ENCODE measurements at regions not wholly inside any gene's neighbourhood (a gene's known extent, or its start where the extent isn't known, plus 50 kb on each side); places are given as distances from the start of the nearest gene placed in this dataset.
A peak's percentile ranks its signal among the peaks of the same experiment; 100 is the strongest.
"Not testable (repeated sequence)": the region's sequence is repeated elsewhere in the genome, so short reads cannot be mapped to it uniquely, and the experiment has no call there.

DNA sequence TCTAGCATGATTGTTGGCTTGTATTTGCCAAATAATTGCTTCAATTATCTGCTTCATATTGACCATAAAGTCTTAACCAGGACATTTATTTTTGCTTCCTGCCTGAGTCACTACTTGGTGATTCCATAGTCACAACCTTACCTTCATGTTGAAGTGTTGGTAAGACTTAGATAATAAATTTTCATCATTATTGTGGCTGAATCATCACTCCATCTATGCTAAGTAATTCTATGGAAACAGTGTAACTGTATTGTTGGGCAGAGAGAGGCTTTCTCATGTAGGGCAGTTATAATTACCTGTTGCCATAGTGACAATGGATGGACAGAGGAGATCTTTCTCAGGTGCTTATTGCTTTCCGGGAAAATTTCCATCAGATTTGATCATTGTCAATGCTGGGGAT lies 330.7 kb upstream of the LRRC3B start:
- no peak for FAIRE-seq

DNA sequence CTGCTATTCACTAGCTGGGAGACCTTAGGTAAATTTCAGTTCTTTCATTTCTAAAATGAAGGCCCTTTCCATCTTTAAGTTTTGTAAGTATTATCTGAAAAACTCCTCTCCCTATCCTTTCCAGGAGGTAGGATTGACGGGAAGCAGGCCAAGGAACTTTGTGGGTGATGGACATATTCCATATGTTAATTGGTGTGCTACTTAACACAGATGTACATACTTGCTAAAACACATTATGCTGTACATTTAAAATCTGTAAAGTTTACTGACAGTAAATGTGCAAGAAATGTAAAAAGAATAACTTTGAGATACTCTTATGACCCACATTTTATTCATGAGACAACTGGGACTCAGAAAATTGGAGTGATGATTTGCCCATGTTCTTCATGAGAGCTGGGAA lies 329.8 kb upstream of the LRRC3B start:
- no peak for FAIRE-seq

DNA sequence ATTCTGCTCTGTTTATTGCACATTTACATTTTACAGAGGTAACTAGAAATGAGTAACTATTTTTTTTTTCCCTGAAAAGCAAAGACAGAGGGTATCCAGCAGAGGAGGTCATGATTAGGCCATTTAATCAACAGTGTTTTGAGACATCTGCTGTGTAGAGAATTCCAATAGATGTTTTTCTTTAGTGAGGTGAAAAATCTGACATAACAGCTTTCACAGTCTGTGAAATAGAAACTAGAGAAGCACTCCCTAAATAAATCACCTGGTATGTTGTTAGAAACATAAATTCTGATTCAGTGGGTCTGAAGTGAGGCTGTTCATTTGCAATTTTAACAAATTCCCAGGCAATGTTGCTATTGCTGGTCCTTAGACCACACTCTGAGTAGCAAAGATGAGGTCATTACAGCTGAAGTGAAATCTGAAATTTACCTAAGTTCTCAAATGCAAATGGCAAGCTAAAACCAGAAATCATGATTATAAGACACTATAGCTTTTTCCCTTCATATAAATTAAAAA lies 329.2 kb upstream of the LRRC3B start:
- FAIRE-seq = peak; percentile 95

DNA sequence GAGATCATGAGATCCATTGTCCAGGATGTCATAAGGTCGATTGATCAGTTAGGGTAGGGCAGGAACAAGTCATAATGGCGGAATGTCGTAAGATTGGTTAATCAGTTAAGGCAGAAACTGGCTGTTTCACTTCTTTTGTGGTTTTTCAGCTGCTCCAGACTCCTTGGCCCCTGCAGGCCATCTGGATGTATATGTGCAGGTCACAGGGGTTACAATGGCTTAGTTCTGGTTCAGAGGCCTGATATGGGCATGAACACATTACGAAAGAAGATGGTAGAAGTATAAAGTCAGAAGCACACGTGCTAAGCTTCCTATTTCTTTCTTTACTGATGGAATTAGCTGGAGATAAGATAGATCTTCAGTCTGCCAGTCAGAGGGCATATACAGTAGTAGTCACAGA lies 315.4 kb upstream of the LRRC3B start:
- no peak for FAIRE-seq

DNA sequence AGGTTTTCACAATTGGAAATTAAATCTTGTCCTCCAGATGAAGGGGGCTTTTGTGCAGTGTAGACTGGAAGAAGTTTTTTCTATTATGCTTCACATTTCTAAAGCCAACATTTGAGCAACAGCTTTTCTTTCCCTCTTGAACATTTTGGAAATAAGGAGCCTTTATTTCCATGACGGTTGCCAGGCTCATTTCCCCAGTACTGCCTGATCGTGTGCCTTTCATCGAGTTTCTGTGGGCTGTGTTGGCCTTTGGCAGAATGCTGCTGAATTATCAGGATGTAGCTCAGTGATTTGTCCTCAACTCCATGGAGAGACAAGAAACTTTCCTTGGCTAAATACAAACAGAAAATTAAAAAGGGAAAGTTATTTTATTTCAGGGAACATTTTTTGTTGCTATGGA lies 314.8 kb upstream of the LRRC3B start:
- FAIRE-seq = no peak

DNA sequence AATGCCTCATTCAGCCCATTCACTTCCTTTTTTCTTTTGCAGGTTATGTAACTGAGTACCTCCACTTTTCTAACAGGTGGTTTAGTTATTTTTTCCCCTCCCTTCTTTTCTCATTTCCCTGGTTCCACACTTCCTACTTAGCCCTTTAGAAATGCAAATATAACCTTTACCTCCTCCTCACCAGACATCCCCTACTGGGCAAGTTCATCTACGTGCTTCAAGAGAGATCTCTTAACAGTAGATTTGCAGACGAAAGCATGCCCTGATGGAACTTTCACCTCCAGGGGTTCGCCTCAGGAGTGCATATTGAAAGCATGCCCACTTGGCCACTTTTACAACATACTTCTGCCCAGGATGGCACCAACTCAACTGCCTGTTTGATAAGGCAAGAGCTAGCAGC lies 314.1 kb upstream of the LRRC3B start:
- FAIRE-seq = no peak

DNA sequence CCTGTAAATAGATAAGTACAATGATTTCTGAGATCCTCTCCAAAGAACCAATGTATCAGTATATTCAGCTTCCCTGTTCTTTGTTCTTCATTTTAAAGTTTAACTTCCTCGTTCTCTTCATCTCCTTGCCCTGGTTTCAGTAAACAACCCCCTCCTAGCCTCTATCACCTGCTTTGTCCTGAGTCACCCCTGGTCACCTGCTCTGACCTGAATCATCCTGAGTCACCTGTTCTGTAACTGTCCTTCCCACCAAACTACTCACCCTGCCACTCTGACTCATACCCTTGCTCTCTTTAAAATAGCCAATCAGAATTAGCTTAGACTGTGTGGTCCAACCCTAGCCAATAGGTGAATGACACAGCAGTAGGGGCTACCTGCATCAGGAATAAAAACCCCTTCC lies 313.0 kb upstream of the LRRC3B start:
- FAIRE-seq = not testable (repeated sequence)

DNA sequence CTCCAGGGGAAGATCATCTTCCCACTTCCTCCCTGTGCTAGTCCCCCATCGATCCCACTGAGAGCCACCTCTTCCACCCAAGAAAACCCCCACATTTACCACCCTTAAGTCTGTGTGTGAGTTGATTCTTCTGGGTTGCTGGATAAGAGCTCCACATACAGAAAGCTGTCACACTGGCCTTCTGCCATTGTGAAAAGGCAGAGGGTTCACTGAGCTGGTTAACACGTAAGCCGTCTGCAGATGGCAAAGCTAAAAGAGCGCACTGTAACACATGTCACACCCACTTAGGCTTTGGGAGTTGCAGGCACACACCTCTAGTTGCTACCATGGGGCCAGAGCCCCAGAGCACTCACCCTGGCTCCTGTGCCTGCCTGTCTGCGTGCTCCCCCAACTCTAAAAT lies 309.8 kb upstream of the LRRC3B start:
- FAIRE-seq = no peak

DNA sequence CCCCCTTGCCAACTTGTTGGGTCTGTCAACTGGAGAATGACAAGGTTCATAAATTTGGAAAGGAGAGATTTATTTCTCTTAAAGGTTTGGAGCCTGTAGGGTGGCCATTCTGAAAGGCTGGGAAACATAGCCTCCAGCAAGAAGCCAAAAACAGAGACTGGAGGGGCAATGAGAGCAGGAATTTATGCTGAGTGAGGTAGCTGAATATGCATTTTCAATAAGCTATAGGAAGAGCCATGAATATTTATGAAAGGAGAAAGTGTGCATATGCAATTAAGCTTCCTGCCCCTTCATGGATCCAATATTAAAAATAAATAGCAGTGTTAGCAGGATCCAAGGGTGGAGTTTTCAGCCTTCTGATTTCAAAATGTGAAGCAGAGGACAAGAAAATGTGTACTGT lies 306.1 kb upstream of the LRRC3B start:
- FAIRE-seq = no peak

DNA sequence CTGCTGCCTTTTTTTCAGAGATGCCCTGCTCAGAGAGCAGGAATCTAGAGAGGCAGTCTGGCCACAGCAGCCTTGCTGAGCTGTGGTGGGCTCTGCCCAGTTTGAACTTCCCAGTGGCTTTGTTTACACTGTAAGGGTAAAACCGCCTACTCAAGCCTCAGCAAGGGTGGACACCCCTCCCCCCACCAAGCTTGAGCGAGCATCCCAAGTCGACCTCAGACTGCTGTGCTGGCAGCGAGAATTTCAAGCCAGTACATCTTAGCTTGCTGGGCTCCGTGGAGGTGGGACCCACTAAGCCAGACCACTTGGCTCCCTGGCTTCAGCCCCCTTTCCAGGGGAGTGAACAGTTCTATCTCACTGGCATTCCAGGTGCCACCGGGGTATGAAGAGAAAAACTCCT lies 298.8 kb upstream of the LRRC3B start:
- FAIRE-seq = not testable (repeated sequence)

DNA sequence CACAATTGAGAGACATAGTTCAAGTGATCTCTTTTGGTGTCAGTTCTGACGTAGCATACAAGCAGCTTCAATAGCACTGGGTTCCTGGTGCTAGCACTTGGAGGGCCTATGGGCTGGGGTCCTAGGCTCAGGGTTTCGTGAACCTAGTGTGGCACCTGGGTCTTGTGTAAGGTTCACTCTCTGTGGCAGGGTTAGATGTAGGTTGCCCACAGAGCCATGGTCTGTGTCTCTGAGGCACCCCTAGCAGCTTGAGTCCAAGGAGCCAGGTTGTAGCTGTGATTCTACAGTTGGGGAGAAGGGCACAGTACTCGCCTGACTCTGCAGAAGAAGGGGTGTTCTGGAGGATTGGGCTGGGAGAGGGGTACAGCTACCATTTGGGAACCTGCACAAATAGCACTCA lies 282.6 kb upstream of the LRRC3B start:
- FAIRE-seq = no peak

DNA sequence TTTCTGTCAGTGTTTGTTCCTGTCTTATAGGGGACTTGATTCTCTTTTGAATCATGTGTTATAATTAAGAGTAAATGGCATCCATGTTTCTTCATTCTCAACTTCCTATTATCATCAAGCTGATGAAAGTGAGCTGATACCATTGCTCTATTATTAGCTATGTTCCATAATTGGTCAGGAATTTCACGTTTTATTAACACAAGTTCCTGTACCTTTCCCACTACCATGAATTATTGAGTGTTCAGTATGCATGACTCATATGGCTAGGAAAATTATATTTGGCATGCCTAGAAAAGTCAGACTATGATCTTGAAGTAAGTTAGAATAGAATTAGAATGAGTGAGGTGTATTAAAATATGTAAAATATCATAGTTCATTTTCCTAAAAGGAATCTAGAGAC lies 278.9 kb upstream of the LRRC3B start:
- no peak for FAIRE-seq

DNA sequence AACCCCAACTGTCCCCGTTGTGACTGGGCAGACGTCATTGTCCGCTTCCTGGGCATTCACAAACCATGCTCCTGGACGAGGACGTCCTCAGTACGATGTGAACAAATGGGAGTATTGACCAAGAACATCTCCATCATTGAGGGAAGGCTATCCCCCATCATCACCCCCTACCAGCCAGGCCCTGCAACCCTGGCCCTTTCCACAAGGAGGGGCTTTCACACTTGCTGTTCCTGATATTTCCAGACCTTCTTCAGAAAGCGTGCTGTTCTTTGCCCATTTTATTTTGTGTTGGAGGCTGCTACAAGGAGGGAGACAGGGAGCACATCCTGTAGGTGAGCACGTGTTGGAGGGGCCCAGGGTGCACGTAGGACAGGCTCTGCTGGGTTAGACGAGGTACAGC lies 277.0 kb upstream of the LRRC3B start:
- no peak for FAIRE-seq

DNA sequence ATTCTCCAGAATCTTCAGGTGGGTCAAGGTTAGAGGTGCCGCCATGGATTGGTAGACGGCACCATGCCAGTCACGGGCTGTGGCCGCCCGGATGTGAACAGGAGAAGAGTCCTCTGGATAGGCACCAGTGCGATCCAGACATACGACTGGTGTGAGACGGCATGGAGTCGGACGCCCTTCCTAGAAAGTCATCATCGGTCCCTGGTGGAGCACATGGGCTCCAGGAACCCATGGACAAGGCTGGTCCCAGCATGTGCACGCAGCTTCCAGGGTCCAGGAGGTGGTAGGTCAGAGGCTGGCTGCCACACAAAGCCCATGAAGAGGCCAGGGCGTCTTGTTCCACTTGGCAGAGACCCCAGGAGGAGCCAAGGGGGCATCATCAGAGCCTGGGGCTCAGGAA lies 276.1 kb upstream of the LRRC3B start:
- FAIRE-seq = no peak

DNA sequence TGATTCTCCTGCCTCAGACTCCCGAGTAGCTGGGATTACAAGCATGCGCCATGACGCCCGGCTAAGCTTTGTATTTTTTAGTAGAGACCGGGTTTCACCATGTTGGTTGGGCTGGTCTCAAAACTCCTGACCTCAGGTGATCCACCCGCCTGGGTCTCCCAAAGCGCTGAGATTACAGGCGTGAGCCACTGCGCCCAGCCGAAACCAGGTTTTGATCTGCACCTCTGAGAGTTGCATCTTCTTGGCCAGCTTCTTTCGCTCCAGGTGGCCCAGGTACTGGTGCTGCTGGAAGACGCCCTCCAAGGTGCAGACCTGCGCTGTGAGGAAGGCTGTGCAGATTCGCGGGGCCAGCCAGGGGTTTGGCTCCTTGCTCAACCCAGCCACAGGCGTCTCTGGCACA lies 275.4 kb upstream of the LRRC3B start:
- FAIRE-seq = no peak

DNA sequence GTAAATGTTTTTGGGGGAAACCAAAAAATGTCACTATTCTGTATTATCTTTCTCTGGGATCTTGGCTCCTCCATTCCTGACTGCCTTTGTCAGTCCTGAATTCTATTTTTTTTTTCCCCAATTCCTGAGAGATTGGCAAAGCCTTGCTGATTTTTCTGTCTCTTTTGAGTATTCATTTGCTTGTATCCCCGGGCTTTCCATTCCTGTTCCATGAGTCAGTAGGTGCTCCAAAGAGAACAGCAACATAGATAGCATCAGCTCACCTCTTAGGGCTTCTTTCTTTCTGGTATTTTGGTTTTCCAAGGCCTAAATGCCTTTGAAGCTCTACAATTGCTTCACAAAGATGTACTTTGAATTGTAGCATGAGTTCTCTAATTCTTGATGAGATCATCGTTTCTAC lies 271.7 kb upstream of the LRRC3B start:
- no peak for FAIRE-seq

DNA sequence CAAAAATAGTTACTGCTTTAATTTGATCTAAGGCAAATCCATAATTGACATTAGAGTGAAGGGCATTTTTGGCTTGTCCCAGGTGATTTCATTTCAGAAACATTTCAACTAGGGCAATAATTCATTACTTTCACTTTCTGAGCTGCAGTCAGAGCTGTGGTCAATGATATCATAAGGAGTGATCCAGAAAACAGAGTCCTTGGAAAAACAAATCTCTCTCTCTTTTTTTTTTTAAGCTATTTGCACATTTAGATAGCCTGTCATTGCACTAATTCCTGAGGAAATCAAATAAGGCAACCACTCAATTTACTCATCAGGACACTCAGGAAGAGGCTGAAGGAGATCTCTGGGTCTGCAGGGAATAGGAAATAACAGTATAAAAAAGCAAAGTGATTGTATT lies 269.5 kb upstream of the LRRC3B start:
- no peak for FAIRE-seq

DNA sequence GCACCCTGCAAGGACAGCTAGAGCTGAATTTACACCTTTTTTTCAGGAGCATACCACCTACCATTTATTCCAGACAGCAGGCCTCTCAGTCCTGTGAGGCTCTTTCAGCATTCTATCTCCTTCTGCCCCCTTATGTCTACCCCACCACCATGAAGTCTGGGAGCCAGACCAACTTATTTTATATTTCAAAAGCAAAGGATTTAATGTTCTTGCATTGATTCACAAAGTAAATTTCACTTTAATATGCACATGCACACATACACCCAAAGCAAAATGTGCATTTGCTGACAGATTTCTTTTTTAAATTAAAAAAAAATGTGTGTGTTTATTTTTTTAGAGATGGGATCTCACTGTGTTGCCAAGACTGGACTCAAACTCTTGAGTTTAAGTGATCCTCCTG lies 264.2 kb upstream of the LRRC3B start:
- FAIRE-seq = no peak

DNA sequence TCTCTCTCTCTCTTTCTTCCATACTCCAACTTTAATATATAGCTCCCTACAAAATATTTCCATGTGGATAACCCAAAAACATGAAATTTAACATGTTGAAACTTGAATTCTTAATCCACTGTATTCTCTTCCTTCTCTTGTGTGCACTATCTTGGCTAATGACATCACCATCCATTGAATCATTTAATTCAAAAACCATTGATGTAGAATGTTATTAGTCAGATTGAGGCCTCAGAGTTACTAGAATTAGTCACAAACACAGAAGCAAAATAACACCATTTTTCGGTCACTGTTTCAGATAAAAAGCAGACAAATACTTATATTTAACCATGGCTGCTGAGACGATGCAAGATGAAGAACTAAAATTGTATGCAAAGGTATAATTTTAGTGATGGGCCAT lies 256.9 kb upstream of the LRRC3B start:
- FAIRE-seq = no peak

DNA sequence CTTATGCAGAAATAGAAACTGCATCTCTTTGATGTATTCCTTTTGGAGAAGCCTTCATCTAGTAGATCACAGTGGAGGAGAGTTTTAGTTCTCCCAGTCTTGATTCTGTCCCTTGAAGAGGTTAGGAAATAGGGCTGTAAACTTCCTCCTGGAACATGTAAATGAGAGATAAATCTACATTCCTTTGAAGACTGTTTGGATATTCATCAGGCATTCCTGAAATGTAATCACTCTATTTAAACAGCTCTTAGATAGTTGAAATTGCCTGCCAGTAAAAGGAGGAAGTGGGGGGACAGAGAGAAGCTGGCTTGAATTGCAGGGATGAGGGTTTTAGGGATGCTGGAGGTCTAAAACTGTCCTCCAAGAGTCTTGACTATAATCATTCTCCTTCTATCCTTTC lies 254.3 kb upstream of the LRRC3B start:
- FAIRE-seq = no peak

DNA sequence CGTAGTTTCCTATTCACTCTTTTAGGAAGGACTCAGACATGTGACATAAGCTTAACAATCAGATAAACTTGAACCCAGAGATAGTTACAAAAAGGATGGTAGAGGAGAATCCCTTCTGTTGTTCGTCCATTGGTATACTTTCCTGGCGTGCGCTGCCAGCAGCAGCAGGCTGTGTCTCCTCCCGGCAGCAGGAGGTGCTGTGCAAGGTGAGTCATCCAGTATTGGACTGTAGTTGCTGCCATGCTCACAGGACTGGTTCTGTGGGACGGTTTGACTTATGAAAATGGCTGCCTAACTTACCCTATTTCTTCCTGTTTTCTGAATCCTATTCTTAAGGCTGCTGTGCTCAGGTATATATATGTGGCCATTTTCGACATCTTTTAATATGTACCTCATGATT lies 253.4 kb upstream of the LRRC3B start:
- FAIRE-seq = no peak

DNA sequence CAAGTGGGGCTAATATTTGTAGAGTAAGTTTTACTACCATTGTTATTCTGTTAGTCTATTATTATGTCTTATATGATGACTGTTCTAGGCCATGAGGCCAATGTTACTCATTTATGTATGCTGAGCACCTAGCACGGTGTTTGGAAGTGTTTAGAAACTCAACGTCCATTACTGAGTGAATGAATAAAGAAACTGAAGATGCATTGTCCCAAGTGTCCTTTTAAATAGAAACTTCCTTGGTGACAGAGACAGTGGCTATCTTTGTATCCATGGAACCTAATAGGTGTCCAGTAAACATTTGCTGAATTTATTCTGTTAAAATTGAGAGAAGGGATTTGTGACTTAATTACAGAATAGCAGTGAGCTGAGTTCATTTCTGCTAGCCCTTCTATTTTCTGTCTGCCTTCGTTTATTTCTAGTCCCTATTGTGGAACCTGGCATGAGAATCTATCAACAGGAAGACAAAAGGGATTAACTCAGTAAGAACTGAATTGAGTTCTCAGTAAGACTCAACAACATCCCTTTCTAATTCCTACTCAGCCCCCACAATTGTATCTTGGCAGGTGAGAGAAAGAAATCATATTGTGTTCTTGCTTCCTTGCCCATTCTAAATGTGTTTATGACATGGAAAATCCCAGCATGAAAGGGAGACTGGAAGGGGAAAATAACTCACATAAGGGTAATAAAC lies 246.6 kb upstream of the LRRC3B start:
- no peak for FAIRE-seq

DNA sequence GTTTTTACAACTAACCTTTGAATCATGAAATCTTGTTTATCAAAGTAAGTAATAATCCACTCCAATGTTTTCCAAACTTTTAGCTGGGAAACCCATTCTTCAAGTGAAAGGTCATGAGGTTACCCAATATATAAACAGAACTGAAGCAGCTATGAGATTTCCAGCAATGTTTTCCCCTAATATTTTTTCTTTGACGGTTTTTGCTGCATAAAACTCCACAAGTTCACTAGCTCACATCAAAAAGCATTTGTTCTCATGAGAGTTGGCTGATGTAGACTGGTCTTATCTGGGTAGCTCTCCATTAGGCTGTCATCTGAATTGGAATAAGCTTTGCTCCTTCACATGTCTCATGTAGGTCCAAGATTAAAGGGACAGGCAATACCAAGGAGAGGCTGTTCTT lies 241.2 kb upstream of the LRRC3B start:
- peak; percentile 100 for FAIRE-seq

DNA sequence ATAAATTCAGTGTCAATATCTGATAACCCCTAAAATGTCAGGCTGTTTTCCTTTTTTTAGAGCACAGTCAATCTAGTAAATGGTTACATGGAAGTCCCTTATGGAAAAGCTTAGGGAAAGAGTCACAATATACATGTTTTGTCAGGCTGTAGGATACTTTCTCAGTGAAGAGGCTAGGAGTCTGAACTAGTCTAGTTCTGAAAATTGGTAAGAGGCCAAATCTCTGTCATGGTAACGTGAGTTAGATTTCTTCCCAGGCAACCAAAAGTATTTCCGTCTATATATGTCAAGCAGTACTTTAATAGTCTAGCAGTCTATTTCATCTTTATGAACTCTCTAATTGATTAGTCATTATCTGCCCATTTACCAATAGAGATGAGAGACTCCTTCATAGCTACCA lies 215.9 kb upstream of the LRRC3B start:
- no peak for FAIRE-seq

DNA sequence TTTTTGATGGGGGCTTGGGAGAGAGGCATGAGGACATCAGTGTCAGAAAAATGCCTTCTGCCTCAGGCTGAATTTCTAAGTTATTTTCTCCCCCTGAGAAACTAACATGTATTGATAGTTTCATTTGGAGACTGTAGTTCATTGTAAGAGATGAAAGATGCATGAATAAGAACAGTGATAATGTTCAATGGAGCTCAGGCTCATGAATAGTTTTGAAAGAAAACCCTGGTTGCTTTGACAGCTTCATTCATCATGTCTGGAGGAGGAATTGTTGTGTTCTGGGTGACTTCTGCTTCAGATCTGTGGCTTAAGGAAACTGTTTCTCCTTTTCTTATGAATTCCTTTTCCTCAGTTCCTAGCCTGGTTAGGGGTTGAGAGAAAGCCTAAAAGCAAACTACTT lies 204.0 kb upstream of the LRRC3B start:
- FAIRE-seq = no peak
